Epithelial cell of proximal tubule (primary cell): ENCODE measurements at regions not wholly inside any gene's neighbourhood (a gene's known extent, or its start where the extent isn't known, plus 50 kb on each side); places are given as distances from the start of the nearest gene placed in this dataset.
A peak's percentile ranks its signal among the peaks of the same experiment; 100 is the strongest.

Experiments used
- DNase-seq: peaks from one replicate; pipeline ENCODE4 v3.0.0-alpha.2; 2011; ENCODE audit warnings: low read depth
- H3K4me3 ChIP-seq: 2 replicates; pipeline ENCODE4 v1.5.1; 2011; ENCODE audit warnings: low read depth, mild to moderate bottlenecking, low read length
- CTCF ChIP-seq: conservative IDR thresholded peaks from 2 replicates; pipeline ENCODE4 v1.5.1; 2012; ENCODE audit warnings: low read depth, mild to moderate bottlenecking, low read length

DNA sequence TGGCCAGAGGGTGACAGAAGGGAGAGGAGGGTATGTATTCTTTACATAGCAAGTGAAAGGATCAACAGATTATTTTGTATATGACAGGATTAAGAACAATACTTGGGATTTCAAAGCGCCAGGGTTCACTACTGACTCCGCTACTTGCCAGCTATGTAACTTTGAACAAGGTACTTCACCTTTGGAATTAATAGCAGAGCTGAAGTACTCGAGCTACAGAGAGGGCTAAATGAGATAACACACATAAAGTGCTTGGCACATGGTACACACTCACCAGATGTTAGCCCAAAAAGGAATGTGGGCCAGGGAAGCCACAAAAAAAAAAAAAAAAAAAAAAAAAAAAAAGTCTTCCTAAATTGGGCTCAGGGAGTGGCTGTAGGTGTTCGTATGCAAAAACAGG lies 408.4 kb downstream of the BUD13 start:
- TF ChIP-seq CTCF = no peak
- no peak for DNase-seq
- no peak overlapping the region for H3K4me3 ChIP-seq

GRCh38 chr11:116360221-116360941 lies 412.4 kb downstream of the BUD13 start:
- TF ChIP-seq CTCF = no peak
- DNase-seq = no peak
- no peak overlapping the region for H3K4me3 ChIP-seq

DNA sequence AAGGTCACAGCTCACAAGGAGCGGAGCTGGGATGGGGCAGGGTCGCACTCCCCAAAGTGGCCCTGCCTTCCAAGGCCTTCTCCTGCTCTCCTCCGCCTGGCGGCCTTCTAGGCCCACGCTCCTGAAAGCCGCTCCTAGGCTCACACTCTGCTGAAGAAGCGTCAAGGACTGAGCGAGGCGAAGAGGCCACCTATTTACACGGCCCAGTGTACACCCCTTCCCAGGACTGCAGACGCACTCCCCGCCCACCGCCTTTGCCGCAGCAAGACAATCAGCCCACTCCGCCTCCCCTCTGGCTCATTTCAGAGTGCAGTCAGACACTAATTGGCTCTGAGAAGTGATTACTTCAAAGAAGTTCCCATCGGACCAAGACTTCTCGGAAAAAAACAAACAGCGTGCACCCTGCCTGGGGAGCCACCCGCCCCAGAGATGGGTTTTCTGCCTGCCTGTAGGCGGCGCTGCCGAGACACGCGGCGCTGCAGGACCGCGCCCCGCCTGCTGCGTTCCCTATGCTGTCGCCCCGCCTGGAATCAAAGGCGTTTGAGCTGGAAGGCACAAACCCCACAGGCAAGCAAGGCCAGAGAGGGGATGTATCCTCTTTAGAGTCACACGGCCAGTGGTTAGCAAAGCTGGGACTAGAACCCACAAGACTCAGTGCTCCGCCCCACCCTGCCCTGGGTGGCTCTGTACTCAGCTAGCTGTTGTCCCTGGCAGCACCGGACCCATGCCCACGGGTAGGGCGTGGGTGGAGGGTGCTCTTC lies 414.8 kb downstream of the BUD13 start:
- DNase-seq = no peak
- no peak overlapping the region for H3K4me3 ChIP-seq
- TF ChIP-seq CTCF = peak; percentile 11

DNA sequence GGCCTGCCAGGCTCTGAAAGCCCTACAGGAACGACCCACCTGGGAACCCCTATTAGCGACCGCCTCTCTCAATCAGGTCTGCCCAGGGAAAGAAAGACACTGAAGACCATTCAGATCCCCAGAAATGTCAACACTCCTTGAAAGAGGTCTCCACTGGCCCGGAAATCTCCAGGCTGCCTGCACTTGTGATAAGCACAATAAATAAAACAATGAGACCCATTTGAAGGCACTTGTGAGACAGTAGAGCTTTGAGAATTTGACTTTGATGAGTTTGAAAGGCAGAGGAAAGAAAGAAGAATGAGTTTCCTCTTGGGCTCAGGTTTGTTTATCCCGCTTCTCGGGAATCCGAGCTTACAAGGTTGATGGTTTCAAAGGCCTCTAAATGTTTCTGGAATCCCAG lies 416.3 kb downstream of the BUD13 start:
- no peak overlapping the region for H3K4me3 ChIP-seq
- TF ChIP-seq CTCF = no peak
- no peak for DNase-seq

- no peak for TF ChIP-seq CTCF
These were observed 417.7 kb downstream of the BUD13 start for GRCh38 chr11:116355104-116355503.

GRCh38 chr11:116353589-116353988 lies 419.2 kb downstream of the BUD13 start:
- TF ChIP-seq CTCF = no peak
- DNase-seq = no peak
- H3K4me3 ChIP-seq = no peak overlapping the region

More at GRCh38 chr11:116355104-116355503, 417.7 kb downstream of the BUD13 start:
- DNase-seq = no peak
- no peak overlapping the region for H3K4me3 ChIP-seq
